GM19455 (cell line): ENCODE measurements at regions not wholly inside any gene's neighbourhood (a gene's known extent, or its start where the extent isn't known, plus 50 kb on each side); places are given as distances from the start of the nearest gene placed in this dataset.

Experiments
- ATAC-seq: cut with Tn5 transposase; IDR thresholded peaks from one replicate; pipeline ENCODE4 v1.9.1; 2021; ENCODE audit not compliant: unreplicated experiment

DNA sequence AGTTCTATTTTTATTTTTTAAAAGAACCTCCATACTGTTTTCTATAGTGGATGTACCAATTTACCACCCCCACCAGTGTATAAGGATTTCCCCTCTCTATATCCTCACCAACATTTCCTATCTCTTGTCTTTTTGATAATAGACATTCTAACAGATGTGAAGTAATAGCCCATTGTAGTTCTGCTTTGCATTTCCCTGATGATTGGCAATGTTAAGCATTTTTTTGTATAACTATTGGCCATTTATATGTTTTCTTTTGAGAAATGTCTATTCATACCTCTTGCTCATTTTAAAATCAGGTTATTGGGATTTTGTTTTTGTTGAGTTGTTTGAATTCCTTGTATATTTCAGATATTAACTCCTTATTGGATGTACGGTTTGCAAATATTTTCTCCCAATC lies 251.1 kb upstream of the HTR2C start:
- ATAC-seq, result no peak

DNA sequence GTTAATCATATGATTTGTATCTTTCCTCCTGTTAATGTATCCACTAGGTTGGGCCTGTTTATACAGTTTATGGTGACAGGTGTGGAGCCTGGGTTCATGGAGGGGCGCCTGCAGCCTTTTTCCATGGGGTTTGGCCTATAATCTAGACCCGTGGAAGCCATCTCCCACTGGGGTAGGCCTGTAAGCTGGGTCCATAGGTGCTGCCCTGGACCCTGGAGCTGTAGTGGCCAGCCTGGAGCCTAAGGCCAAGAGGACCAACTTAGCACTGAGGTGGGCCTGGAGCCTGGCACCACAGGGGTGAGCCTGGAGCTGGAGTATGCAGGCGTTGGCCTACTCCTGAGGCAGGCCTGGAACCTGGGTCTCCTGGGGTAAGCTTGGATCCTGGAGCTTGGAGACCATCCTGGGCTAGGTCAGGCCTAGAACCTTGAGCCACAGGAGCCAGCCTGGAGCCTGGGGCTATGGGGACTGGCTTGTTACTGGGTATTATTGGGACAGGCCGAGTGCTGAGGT lies 249.4 kb upstream of the HTR2C start:
- no peak for ATAC-seq

DNA sequence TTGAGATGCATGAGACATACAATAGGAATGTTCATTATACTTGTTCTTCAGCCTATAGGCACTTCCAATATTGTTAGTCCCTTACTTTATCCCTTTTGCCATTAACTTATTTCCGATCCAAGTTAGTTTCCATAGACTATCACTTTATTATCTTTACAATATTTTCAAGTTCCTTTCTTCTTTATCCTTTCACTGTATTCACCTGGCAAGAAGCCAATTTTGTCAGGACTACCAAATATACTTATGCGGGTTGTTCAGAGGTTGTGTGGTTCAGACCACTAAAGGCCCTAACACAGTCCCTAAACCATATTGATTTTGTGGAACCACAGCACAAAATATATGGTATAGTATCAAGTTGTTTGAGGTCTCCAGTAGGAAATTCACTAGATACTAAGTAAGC lies 245.0 kb upstream of the HTR2C start:
- ATAC-seq, result no peak

DNA sequence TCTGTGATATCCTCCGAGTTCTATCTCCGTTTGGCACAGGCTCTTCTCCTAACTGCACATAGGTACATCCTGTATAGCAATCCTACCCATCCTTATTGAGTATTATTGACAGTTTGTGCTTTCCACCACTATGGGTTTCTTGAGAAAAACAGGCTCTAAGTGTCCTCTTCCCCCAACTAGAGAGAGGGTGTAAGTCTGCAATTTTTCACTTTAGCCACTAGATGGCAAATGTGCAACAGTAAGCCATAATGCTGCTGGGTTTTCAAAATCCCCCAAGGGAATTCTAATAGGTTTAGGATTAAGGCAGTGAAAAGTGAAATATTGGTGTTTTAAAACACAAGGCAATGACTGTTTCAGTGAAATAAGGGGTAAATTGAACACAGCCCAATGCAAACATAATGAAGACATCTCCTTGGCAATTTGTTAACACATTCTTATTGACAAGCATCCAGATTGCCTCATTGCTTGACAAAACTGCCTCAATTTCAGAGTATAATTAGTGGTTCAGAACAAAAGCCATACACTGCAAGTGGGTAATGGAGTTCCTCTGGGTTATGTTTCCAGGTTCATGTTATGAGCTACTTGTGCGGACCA lies 239.0 kb upstream of the HTR2C start:
- ATAC-seq, result peak; percentile 71

DNA sequence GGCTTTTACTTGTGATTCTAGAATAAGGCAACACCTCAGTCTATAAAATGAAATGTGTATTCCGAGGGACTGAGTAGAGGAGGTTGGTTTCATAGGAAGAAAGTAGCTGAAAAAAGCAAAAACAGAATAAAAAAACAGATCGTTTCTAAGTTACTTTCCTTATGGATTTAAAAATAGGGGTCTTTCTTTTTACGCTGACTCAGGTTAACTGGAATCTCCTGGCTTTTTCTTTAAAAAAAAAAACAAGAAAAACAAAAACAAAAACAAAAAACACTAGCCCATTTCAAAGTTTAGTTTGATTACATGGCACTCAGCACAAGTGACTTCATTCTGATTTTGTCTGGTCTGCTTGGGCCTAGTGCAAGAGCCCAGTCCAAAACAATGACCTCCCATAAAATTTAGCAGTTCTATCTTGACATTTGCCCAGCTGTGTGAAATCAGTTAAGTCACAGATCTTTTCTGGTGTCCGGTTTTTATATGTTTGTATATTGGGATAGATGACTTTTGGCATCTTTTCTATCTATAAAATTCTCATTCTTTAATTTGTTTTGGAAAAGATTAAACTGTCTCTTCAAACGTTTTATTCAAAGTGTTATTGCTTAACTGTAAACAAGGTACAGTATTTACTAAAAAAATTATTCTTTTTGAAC lies 222.7 kb upstream of the HTR2C start:
- no peak for ATAC-seq

DNA sequence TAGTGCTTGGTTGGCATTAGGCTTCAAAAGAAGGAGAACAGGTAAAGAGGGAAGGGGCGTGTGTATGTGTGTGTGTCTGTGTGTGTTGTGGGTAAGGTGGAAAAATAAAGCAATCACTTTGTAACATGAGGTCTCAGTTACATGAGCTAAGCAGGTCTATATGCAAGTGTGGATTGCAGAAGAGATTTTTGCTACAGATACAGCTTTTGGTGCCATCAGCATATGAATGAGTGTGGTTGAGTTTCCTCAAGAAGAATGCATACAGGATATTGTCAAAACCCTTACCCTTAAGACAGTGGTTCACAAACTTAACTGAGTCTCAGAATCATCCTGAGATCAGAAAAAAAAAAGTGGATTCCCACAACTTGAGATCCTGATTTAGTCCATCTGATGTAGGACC lies 220.5 kb upstream of the HTR2C start:
- no peak for ATAC-seq

DNA sequence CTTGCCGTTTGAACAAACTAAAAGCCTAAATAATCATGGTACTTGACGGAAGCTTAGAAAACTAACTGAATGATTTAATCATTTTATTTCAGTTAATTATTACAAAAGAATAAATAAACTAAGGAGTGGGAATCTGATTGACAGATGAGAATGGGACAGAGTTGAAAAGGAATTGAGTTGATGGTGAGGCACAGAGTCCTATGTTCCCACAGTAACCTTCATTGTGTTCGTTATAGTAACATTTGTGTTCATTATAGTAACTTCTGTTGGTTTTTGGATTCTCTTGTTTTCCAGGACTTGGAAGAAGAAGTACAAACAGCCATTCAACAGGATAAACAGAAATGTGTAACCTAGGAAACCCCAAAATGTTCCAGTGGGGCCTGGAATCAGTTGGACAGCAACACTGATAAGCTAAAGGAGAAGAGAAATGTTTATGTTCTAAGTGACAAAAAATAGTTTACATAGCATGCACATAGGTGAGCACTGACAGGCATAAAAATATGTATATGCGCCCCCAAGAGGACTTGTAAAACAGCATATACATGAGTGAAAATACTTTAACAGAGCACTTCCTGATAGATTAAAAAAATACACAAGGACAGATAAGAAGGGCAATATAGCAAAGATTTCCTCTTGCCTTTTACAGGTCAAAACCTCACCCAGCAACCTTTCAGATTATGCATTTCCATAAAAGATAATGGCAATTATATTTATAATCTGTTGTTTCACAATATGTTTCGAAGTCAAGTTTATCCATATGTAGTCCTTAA lies 218.6 kb upstream of the HTR2C start:
- no peak for ATAC-seq

DNA sequence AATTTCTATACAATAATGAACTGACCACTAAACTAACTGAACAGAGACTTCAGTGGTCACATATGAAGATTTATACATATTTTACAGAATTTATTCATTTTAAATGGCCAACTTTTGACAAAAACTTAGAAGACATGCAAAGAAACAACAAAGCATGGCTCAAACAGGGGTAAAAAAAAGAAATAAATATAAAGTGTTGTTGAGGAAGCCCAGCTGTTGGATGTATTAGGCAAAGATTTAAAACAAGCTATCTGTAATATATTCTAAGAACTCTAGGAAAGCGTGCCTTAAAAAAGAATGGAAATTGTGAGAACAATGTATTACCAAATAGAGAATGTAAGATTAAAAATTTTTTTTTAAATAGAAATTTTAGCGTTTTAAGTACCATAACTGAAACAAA lies 210.9 kb upstream of the HTR2C start:
- ATAC-seq, result no peak

DNA sequence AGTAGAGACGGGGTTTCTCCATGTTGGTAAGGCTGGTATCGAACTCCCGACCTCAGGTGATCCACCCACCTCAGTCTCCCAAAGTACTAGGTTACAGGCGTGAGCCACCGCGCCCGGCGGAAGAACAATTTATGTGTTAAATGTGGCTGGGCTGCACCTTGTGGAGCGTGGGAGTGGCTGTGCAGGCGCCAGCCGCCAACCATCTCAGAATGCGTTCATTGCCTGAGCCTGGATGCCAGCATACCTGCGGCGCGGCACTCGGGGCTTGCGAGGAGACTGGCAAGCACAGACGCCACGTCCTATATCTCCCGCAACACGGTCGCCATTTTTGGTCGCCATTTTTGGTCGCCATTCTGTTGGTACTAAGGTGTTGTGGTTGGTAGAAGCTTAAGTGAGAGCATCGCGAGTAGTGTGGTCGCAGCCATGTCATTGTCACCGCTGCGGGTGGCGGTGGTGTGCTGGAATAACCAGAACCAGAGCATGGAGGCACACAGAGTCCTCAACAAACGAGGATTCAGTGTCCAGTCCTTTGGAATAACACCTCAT lies 193.6 kb upstream of the HTR2C start:
- ATAC-seq, result no peak
